Astrocyte of the cerebellum (primary cell): ENCODE measurements at regions not wholly inside any gene's neighbourhood (a gene's known extent, or its start where the extent isn't known, plus 50 kb on each side); places are given as distances from the start of the nearest gene placed in this dataset.

Experiments used
- DNase-seq: peaks from one replicate; pipeline ENCODE4 v3.0.0-alpha.2; 2011; ENCODE audit warnings: low read depth
- H3K4me3 ChIP-seq: 2 replicates; pipeline ENCODE4 v1.5.1; 2011; ENCODE audit warnings: mild to moderate bottlenecking, low read depth, low read length, moderate library complexity
- in situ Hi-C: cut with HindIII; loops from 2 replicates; pipeline ENCODE4 v1.10.0; 2017; ENCODE audit warnings: low sequenced_read_pairs
- TF ChIP-seq, protein P1 (sequence below): IDR thresholded peaks from 2 replicates; pipeline ENCODE4 v1.5.1; 2012; ENCODE audit warnings: low read length, low read depth, moderate library complexity, mild to moderate bottlenecking; ENCODE audit errors: missing control alignments

DNA sequence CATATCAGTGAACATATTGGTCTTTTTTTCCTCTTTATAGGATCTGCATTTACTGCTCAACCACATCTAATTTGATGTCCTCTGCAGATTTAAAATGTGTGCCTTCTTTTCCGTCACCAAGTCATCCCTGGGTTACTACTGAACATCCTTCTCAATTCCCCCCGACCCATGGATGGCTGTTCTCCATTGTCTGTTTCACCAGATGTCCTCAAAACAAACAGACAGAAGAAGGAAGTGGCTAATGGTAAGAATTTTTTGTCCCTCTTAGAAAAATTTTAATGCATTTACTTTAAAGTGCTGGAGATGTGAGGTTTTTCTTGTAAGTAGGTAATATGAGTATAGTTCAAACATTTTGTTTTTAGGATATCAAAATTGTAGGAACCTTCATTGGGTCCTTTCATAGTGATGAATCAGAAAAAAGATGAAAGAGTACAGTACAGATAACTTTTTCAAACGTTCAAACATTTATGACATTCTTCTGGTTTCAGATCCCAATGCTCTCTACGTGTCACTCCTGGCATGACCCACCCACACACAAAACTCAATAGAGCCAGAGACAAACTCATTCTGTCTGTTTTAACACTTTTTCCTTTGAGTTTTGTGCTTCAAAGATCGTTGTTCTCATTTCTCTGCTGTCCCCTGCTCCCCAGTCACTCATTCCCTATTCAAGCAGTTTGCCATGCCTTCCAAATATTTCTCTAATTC lies 276.4 kb downstream of the PRL start:
- TF ChIP-seq, protein P1, sequence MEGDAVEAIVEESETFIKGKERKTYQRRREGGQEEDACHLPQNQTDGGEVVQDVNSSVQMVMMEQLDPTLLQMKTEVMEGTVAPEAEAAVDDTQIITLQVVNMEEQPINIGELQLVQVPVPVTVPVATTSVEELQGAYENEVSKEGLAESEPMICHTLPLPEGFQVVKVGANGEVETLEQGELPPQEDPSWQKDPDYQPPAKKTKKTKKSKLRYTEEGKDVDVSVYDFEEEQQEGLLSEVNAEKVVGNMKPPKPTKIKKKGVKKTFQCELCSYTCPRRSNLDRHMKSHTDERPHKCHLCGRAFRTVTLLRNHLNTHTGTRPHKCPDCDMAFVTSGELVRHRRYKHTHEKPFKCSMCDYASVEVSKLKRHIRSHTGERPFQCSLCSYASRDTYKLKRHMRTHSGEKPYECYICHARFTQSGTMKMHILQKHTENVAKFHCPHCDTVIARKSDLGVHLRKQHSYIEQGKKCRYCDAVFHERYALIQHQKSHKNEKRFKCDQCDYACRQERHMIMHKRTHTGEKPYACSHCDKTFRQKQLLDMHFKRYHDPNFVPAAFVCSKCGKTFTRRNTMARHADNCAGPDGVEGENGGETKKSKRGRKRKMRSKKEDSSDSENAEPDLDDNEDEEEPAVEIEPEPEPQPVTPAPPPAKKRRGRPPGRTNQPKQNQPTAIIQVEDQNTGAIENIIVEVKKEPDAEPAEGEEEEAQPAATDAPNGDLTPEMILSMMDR: no peak
- H3K4me3 ChIP-seq: no peak overlapping the region
- in situ Hi-C loops: no loop called here
- DNase-seq: no peak

DNA sequence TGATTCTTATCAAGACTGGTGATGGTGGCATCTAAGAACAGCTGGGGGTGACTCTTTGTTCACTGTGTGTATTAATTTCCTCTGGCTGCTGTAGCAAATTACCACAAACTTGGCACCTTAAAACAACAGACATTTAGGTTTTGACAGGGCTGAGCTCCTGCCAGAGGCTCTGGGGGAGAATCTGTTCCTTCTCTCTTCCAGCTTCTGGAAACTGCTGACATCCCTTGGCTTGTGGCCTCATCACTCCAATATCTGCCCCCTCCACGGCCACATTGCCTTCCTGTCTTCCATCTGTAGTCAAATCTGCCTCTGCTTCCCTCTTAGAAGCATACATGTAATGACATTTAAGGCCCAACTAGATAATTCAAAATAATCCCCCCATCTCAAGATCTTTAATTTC lies 274.9 kb downstream of the PRL start:
- in situ Hi-C loops: no loop called here
- H3K4me3 ChIP-seq: no peak overlapping the region
- DNase-seq: no peak
- TF ChIP-seq, protein P1: no peak

DNA sequence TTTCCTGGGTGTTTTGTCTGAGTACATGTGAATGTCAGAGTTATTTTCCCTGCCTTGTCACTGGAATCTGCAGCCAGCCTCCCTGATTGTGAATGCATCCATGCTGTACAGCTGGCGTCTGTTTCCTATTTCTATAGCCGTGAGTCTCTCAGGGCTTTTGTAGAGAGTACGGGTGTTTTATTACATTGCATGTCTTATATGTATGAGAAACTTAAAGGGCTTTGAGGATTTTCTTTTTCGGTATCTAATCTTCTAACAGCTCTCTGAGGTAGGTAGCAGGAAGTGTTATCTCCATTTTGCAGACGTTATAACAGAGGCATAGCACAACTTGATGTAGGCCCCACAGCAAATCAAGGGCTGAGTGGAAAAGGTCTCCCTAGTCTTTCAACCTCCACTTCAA lies 272.9 kb downstream of the PRL start:
- TF ChIP-seq, protein P1: no peak
- H3K4me3 ChIP-seq: no peak overlapping the region
- in situ Hi-C loops: no loop called here
- no peak for DNase-seq

DNA sequence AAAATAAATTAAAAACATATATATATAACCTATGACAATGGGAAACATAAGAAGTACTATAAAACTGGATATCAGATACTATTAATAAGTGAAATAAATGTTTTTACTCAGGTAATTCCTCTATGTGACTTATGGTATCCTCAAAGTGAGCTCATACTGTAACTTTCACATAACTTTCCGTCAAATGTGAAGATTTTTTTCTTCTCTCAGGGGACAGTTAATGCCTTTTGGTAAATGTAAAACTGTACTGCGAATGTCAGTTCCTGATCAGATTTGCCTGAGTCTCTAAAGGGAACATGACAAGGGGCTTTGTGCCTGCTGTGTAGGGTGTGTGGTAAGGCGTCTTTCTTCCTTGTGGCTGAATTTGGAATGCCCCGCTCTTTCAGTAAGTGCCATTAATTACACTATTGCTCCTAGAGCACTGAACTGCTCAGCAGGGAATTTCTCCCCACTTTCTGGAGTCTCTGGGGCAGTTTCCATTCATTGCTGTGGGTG lies 271.8 kb downstream of the PRL start:
- DNase-seq: no peak
- TF ChIP-seq, protein P1: no peak
- in situ Hi-C loops: loop anchor here (5.0 kb wide), 1 partner anchor 107 kb away; no protein-coding TSS in a partner anchor
- H3K4me3 ChIP-seq: no peak overlapping the region

DNA sequence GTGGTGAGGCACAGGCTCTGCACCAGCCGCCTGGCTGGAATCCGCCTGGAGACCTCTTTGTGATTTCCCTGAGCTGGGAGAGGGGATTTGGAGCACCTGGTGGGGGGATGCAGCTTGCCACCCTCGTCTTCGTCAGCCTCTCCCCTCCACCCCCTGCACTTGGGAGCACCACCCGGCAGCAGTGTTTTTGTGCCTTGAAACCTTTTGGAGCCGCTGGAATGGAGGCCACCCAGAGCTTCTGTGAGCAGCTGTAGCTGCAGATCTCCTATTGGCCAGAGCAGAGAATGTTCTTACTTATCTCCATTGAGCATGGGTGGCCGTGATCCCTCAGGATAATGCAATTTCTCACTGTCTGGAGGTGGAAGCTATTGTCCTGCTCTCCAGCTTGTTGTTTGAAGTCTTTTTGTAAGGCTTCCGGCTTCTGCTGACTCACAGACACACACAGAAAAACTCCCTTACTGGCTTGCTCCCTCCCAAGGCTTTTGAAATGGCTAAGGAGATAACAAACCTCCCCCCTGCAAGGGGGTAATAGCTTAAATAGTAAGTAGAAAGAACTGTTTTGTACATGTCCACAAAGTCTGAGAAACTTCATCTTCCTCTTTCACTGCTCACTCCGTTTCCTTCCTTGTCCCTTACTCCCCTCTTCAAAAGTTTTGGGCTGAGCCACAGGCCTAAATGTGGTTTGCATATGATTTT lies 271.2 kb downstream of the PRL start:
- TF ChIP-seq, protein P1: no peak
- H3K4me3 ChIP-seq: no peak overlapping the region
- in situ Hi-C loops: loop anchor here (5.0 kb wide), 1 partner anchor 107 kb away; no protein-coding TSS in a partner anchor
- DNase-seq: peak; percentile 58

DNA sequence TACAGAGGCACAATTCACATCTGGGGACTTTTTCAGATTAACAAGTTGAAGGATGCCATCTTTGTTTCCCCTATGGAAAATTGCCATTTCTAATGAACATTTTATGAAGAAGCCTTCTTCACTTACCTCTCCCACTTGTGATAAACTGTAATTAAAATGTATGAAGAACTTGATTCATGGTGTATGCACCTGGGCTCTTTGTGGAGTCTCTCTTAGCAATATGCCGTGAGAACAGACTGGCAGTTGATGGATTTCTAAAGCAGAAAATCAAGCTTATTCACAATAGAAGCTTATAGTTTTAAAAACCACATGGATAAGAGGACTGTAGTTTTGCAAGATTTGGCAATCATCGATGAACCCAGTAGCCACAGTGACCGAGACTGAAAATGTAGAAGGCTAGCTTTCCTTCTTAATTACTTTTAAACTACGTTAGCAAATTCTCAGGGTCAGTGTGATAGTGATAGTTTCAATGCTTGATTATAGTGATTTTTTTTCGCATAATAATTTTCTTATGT lies 270.6 kb downstream of the PRL start:
- in situ Hi-C loops: loop anchor here (5.0 kb wide), 1 partner anchor 106 kb away; no protein-coding TSS in a partner anchor
- H3K4me3 ChIP-seq: no peak overlapping the region
- no peak for DNase-seq
- TF ChIP-seq, protein P1: no peak
